GM18870 (cell line): ENCODE measurements at regions not wholly inside any gene's neighbourhood (a gene's known extent, or its start where the extent isn't known, plus 50 kb on each side); places are given as distances from the start of the nearest gene placed in this dataset.

Experiments used
- ATAC-seq: cut with Tn5 transposase; IDR thresholded peaks from one replicate; pipeline ENCODE4 v1.9.1; 2021; ENCODE audit warnings: moderate library complexity; ENCODE audit not compliant: unreplicated experiment

GRCh38 chr10:113410618-113411017, 142.2 kb upstream of the HABP2 start:
- no peak for ATAC-seq

- ATAC-seq, result no peak
Observed at GRCh38 chr10:113411456-113411855, 141.4 kb upstream of the HABP2 start.

- ATAC-seq, result no peak
Observed at GRCh38 chr10:113412161-113412560, 140.7 kb upstream of the HABP2 start.

DNA sequence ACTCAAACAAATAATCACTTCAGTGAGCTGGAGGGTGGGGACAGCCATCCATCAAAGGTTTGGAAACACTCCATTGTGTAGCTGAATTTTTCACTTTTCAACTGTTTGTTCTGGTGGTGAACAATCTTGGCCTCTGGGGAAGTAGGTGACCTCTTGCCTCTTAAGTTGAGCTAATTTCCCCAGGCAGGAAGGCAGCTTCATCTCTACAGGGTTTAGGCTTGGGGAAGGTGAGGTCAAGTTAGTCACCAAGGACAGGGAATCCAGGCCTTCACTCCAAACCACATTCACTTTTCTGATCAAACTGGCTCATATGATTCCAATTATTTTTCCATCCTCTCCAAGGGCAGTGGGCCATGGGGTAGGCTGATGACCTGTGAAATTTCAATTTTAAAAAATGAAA, 138.3 kb upstream of the HABP2 start:
- no peak for ATAC-seq

GRCh38 chr10:113415246-113415645, 137.6 kb upstream of the HABP2 start:
- ATAC-seq, result no peak

DNA sequence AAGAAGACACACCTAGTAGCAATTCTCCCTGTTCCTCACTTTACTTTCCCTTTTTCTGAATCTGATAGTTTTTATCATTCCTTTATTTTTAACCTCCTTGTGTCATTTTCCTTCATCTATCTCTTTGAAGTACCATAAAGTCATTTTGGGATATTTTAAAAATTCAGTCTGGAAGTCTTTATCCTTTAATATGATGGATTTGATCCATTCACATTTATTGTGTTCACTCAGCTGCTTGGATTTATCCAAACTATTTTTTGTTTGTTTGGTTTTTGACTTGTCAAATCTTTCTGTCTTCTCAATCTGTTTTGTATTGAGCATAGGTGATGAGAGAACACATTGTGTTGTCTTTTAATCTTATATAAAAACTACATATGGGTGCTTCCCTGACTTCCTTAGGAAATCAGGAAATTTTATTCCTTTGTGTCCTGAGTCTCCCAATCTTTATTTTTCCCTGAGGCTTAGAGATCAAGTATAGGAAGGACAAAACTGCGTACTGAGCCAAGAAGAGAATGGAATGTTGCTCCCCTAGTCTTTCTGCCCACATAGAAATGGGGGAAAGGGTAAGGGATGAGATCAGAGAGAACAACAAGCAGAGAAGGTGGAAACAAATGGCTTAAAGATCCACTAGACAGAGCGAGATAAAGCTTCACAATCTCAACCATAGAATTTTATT, 132.7 kb upstream of the HABP2 start:
- ATAC-seq, result no peak

GRCh38 chr10:113420733-113421675, 131.8 kb upstream of the HABP2 start:
- ATAC-seq, result no peak

GRCh38 chr10:113422371-113422770, 130.5 kb upstream of the HABP2 start:
- no peak for ATAC-seq

DNA sequence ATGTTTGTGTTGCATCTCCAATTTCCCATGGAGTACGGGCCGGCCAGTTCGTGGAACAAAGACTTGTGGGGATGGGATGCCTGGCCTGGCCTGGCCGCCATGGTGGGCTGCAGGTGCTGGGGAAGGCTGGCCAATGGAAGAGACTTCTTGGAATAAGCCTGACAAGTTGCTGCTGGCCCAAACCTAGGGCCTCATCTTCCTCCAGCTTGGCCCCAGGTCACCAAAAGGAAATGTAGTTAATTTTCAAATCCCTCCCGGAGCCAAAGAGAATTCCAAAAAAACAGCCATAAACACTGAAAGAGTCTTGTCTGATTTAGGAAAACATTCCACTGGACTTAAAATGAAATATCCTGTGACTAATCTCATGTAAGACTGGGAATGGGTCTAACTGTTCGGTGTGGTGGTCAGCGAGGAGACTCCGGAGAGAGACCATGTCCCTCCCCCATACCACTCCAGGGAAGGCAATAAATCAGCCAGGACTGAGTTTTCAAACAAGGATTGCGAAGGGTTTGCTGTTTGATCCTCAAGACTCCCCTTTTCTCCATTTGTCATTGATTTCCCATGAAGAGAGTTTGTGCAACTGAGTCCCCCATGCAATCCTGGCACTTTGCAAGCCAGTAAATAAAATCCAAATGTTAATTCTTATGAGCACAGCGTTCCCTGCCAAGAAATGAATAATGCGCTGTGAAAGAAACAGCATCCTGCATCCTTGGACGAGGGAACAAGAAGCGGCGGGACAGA, 128.7 kb upstream of the HABP2 start:
- ATAC-seq, result no peak

DNA sequence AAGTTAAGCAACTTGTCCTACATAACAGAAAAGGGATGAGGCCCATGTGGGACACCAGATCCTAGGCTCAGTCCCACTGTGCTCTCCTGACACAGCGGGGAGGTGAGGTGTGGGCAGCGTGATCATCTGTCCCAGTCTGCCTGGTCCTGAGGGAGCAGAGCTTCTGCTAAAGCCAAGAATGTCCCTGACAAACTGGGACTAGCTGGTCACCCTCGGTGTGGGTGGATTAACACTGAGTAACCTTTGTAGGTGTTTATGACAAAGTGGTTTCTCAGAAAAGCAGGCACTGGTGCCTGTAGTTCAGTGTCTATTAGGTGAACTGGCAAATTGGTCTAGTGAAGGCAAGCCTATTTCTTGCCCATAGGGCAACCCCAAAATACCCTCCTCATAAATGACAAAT, 127.8 kb upstream of the HABP2 start:
- ATAC-seq, result no peak

- no peak for ATAC-seq
Observed at GRCh38 chr10:113425541-113425951, 127.3 kb upstream of the HABP2 start.

DNA sequence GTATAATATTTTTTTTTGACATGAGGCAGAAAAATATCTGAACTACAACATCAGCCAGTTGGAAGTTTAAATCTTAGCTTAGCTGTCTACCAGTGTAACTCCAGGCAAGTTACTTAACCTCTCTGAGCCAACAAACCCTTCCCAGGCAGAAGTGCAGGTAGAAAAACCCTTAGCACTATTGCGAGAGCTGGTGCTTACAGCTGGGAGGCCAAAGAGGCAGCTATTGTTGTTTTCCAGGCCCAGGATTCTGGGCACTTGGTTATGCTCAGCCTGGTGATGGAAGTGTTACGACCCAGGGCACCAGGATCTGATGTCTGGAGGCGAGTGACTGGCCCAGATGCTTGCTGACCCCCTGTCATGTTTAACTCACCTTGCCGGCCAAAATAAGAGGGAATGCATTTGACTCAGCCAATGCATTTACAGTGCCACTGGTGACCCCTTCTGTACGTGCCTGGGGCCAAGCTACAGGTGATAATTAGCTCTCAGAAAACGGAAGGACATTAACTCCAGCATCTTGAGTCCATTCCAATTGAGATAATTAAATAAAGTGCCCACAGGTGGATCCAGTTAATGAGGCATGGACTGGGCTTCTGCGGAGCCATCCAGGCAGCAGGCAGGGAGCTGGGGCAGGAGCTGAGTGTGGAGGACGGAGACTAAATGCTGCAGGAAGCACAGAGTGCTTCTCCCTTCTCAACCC, 126.5 kb upstream of the HABP2 start:
- no peak for ATAC-seq

DNA sequence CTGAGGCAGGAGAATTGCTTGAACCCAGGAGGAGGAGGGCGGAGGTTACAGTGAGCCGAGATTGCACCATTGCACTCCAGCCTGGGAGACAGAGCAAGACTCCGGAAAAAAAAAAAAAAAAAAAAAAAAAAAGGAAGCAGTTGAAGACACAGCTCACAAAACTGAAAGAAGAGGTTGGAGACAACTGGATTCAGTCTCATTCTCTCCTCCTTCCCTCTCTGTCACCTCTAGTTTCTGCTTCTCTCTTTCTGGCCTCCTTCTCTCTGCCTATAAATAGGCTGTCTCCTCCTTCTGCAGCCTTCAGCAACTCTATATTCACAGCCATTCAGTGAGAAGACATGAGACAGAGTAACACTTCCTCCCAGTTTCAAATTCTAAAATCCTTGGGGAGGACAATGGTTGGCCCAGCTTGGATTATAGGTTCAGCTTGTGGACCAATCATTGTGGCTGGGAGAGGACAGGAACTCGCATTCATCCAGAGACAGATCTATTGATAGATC, 125.6 kb upstream of the HABP2 start:
- ATAC-seq, result no peak

GRCh38 chr10:113427811-113428558, 124.9 kb upstream of the HABP2 start:
- ATAC-seq, result no peak

GRCh38 chr10:113430634-113431397, 122.0 kb upstream of the HABP2 start:
- no peak for ATAC-seq

DNA sequence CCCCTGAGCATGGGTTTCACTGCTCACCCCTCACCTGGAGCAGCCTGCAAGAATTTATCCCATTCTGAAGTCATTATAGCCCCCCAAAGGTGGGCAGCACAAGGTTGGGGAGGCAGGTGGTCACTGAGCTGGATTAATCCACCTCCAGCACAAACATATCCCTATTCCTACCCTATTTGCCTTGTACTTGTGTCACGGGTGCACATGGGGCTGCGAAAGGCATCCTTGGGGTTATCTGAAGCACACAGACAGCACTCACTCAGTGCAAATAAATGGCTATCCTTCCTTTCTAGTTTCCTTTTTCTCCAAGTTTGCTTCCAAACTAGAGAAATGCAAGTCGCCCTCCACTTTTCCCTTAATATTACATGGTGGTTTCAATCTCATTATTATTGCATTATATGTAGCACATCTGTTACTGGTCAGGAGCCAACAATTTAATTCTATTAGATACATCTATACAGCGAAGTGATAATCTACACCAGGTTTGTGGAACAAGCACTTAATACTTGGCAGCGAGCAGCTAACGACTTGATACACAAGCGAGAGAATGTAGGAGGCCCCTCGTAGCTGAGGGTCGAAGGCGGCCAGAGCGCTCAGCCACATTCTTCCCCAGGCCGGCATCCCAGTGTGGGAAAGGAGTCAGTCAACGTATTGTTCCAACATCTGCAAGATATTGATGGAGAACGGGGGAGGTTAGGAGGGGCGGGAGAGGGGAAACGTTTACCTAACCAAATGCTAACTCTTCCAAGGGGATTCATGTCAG, 121.3 kb upstream of the HABP2 start:
- ATAC-seq, result no peak

DNA sequence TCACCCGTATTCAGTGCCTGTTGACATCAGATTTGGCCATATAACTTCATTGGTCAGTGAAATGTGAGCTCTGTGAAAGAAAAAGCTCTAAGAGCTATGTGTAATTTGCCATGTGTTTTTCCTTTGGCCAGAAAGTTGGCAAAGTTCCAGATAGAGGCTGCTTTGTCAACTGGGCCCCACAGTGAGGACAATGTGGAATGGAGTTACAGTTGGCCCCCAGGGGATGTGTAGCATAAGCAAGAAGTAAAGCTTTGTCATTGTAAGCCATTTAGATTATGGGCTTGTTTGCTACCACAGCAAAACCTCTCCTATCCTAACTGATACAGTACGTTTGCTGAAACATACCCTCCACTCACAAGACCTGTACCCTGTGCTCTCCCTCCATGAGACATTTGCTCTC, 119.1 kb upstream of the HABP2 start:
- no peak for ATAC-seq

- no peak for ATAC-seq
Observed at GRCh38 chr10:113434315-113434714, 118.5 kb upstream of the HABP2 start.

GRCh38 chr10:113434950-113435349, 117.9 kb upstream of the HABP2 start:
- no peak for ATAC-seq
